ENCODE measurements at regions not wholly inside any gene's neighbourhood (a gene's known extent, or its start where the extent isn't known, plus 50 kb on each side); places are given as distances from the start of the nearest gene placed in this dataset.

GRCh38 chr11:109317726-109318125 is 104.3 kb upstream of the C11orf87 start:
- TF ChIP-seq CTCF (IDR thresholded peaks at IDR 0.05 in 2 of 3, conservative IDR thresholded peaks at IDR 0.05 in 1 of 3; ENCODE audit: insufficient read depth in 2 of 3, low read depth in 1 of 3, low read length in 3 of 3) (no peak), ZNF740 (CRISPR knock-in tag; IDR thresholded peaks at IDR 0.05) (no peak), ZNF740 (tag; IDR thresholded peaks at IDR 0.05) (no peak), ELF4 (CRISPR knock-in tag; IDR thresholded peaks at IDR 0.05) (no peak), SMC3 (conservative IDR thresholded peaks at IDR 0.05; ENCODE audit: insufficient read depth, low read depth, low read length) (no peak), FOXA1 (IDR thresholded peaks at IDR 0.05; ENCODE audit: borderline replicate concordance) (no peak), NRF1 (conservative IDR thresholded peaks at IDR 0.05 in 1 of 2, IDR thresholded peaks at IDR 0.05 in 1 of 2) (no peak), IRF2 (CRISPR knock-in tag; IDR thresholded peaks at IDR 0.05) (no peak), POLR2A (conservative IDR thresholded peaks at IDR 0.05) (no peak)
